GM21447 (cell line): ENCODE measurements at regions not wholly inside any gene's neighbourhood (a gene's known extent, or its start where the extent isn't known, plus 50 kb on each side); places are given as distances from the start of the nearest gene placed in this dataset.

Experiments used
- ATAC-seq: cut with Tn5 transposase; IDR thresholded peaks from one replicate; pipeline ENCODE4 v1.9.1; 2021; ENCODE audit not compliant: unreplicated experiment

- ATAC-seq = no peak
Observed at GRCh38 chr2:731711-732110, 54.5 kb upstream of the TMEM18 start.

- no peak for ATAC-seq
Observed at GRCh38 chr2:729376-729861, 52.2 kb upstream of the TMEM18 start.

GRCh38 chr2:728165-728564 is 51.0 kb upstream of the TMEM18 start:
- no peak for ATAC-seq

GRCh38 chr2:727071-727470 is 49.9 kb upstream of the TMEM18 start:
- ATAC-seq = peak; percentile 82
